H9 (cell line): ENCODE measurements at regions not wholly inside any gene's neighbourhood (a gene's known extent, or its start where the extent isn't known, plus 50 kb on each side); places are given as distances from the start of the nearest gene placed in this dataset.

ENCODE experiments used
- DNase-seq: peaks from one replicate; pipeline ENCODE4 v3.0.0-alpha.2; 2017
- H2AFZ ChIP-seq: one replicate; pipeline ENCODE4 v1.6.1; 2013; ENCODE audit warnings: mild to moderate bottlenecking, low read length, control low read depth, moderate library complexity
- H2AK5ac ChIP-seq: 2 replicates; pipeline ENCODE4 v1.6.1; 2013; ENCODE audit warnings: low read length, control low read depth, mixed read lengths; ENCODE audit not compliant: insufficient read length
- H2BK120ac ChIP-seq: one replicate; pipeline ENCODE4 v1.6.1; 2013; ENCODE audit warnings: low read depth, mild to moderate bottlenecking, low read length, control low read depth, inconsistent platforms; ENCODE audit not compliant: poor library complexity, severe bottlenecking
- H2BK12ac ChIP-seq: 2 replicates; pipeline ENCODE4 v1.6.1; 2013; ENCODE audit warnings: low read length, control low read depth, mixed read lengths, low read depth; ENCODE audit not compliant: insufficient read length
- H2BK15ac ChIP-seq: 2 replicates; pipeline ENCODE4 v1.6.1; 2013; ENCODE audit warnings: low read depth, low read length, control low read depth
- H2BK20ac ChIP-seq: one replicate; pipeline ENCODE4 v1.6.1; 2013; ENCODE audit warnings: low read depth, mild to moderate bottlenecking, low read length, control low read depth, inconsistent platforms; ENCODE audit not compliant: poor library complexity, severe bottlenecking
- H2BK5ac ChIP-seq: 2 replicates; pipeline ENCODE4 v1.6.1; 2013; ENCODE audit warnings: low read length, control low read depth, mixed read lengths; ENCODE audit not compliant: insufficient read length
- H3K14ac ChIP-seq: 2 replicates; pipeline ENCODE4 v1.6.1; 2013; ENCODE audit warnings: low read length, control low read depth; ENCODE audit not compliant: insufficient read depth
- H3K18ac ChIP-seq: 2 replicates; pipeline ENCODE4 v1.6.1; 2013; ENCODE audit warnings: low read depth, mild to moderate bottlenecking, mixed read lengths, low read length, control low read depth; ENCODE audit not compliant: insufficient read length
- H3K23ac ChIP-seq: 2 replicates; pipeline ENCODE4 v1.6.1; 2013; ENCODE audit warnings: low read length, control low read depth, mixed read lengths, low read depth; ENCODE audit not compliant: insufficient read length
- H3K23me2 ChIP-seq: 2 replicates; pipeline ENCODE4 v1.6.1; 2013; ENCODE audit warnings: low read depth, mild to moderate bottlenecking, mixed read lengths, low read length, control low read depth; ENCODE audit not compliant: insufficient read length, poor library complexity, severe bottlenecking
- H3K27ac ChIP-seq: 2 replicates; pipeline ENCODE4 v1.5.1; 2013; ENCODE audit warnings: low read length, control low read depth, mixed read lengths, low read depth; ENCODE audit not compliant: insufficient read length
- H3K27me3 ChIP-seq: 2 replicates; pipeline ENCODE4 v1.6.1; 2013; ENCODE audit warnings: low read length, control low read depth, inconsistent platforms; ENCODE audit not compliant: insufficient read depth
- H3K4ac ChIP-seq: 2 replicates; pipeline ENCODE4 v1.6.1; 2013; ENCODE audit warnings: low read depth, mild to moderate bottlenecking, control low read depth, inconsistent platforms, low read length, moderate library complexity
- H3K4me1 ChIP-seq: 2 replicates; pipeline ENCODE4 v1.6.1; 2013; ENCODE audit warnings: low read length, control low read depth, inconsistent platforms; ENCODE audit not compliant: insufficient read depth
- H3K4me2 ChIP-seq: 2 replicates; pipeline ENCODE4 v1.6.1; 2013; ENCODE audit warnings: low read length, control low read depth, mixed read lengths; ENCODE audit not compliant: insufficient read length, insufficient read depth
- H3K56ac ChIP-seq: 2 replicates; pipeline ENCODE4 v1.6.1; 2013; ENCODE audit warnings: low read depth, mild to moderate bottlenecking, mixed read lengths, low read length, control low read depth; ENCODE audit not compliant: insufficient read length
- H3K79me1 ChIP-seq: 2 replicates; pipeline ENCODE4 v1.6.1; 2013; ENCODE audit warnings: low read depth, mild to moderate bottlenecking, moderate library complexity, low read length, control low read depth, inconsistent platforms; ENCODE audit not compliant: insufficient read depth, poor library complexity, severe bottlenecking
- H3K79me2 ChIP-seq: 2 replicates; pipeline ENCODE4 v1.6.1; 2013; ENCODE audit warnings: low read length, control low read depth, inconsistent platforms; ENCODE audit not compliant: insufficient read depth
- H3K9ac ChIP-seq: 2 replicates; pipeline ENCODE4 v1.6.1; 2013; ENCODE audit warnings: low read length, control low read depth, mixed read lengths; ENCODE audit not compliant: insufficient read length; ENCODE audit errors: extremely low read depth
- H3K9me3 ChIP-seq: one replicate; pipeline ENCODE4 v1.6.1; 2013; ENCODE audit warnings: low read depth, low read length, inconsistent platforms; ENCODE audit not compliant: control insufficient read depth
- H3T11ph ChIP-seq: one replicate; pipeline ENCODE4 v1.6.1; 2013; ENCODE audit warnings: mild to moderate bottlenecking, low read length, control low read depth, inconsistent platforms
- H4K20me1 ChIP-seq: one replicate; pipeline ENCODE4 v1.6.1; 2013; ENCODE audit not compliant: control insufficient read depth, insufficient read length, insufficient read depth
- H4K5ac ChIP-seq: 2 replicates; pipeline ENCODE4 v1.6.1; 2013; ENCODE audit warnings: low read depth, mild to moderate bottlenecking, mixed read lengths, low read length, control low read depth; ENCODE audit not compliant: insufficient read length
- H4K8ac ChIP-seq: replicated peaks from 2 replicates; pipeline ENCODE4 v1.6.1; 2013; ENCODE audit warnings: low read length, control low read depth, mixed read lengths, low read depth; ENCODE audit not compliant: insufficient read length
- H4K91ac ChIP-seq: 2 replicates; pipeline ENCODE4 v1.6.1; 2013; ENCODE audit warnings: low read depth, mild to moderate bottlenecking, moderate library complexity, mixed read lengths, low read length, control low read depth; ENCODE audit not compliant: insufficient read length
- H3K27ac Mint-ChIP-seq, 3 experiments: 2 replicates in 2 of 3; 3 replicates in 1 of 3; pipeline ENCODE4 v1.8.0; 2020 to 2021; ENCODE audit warnings: mixed read lengths in 3 of 3, mild to moderate bottlenecking in 1 of 3, moderate library complexity in 1 of 3
- H3K27me3 Mint-ChIP-seq: 2 replicates; pipeline ENCODE4 v1.8.0; 2021; ENCODE audit warnings: low read depth, mild to moderate bottlenecking, moderate library complexity, mixed read lengths
- H3K36me3 Mint-ChIP-seq, 3 experiments: 2 replicates in 2 of 3; 3 replicates in 1 of 3; pipeline ENCODE4 v1.8.0; 2020 to 2021; ENCODE audit warnings: low read depth in 3 of 3, mixed read lengths in 3 of 3; ENCODE audit not compliant: insufficient read depth in 1 of 3
- H3K4me1 Mint-ChIP-seq, 2 experiments: 2 replicates each; pipeline ENCODE4 v1.8.0; 2020; ENCODE audit warnings: mixed read lengths in 2 of 2
- H3K4me3 Mint-ChIP-seq, 2 experiments: 2 replicates in 1 of 2; 3 replicates in 1 of 2; pipeline ENCODE4 v1.8.0; 2020 to 2021; ENCODE audit warnings: mild to moderate bottlenecking in 2 of 2, mixed read lengths in 2 of 2, moderate library complexity in 1 of 2
- H3K9me3 Mint-ChIP-seq, 2 experiments: 2 replicates in 1 of 2; 3 replicates in 1 of 2; pipeline ENCODE4 v1.8.0; 2020; ENCODE audit warnings: mild to moderate bottlenecking in 2 of 2, mixed read lengths in 2 of 2, moderate library complexity in 1 of 2
- TF ChIP-seq, protein P1 (sequence below): fragments of 200-600 bp; sonication (generic); conservative IDR thresholded peaks from 3 replicates; pipeline ENCODE4 v1.8.0; 2021; ENCODE audit warnings: antibody characterized with exemption, mild to moderate bottlenecking

DNA sequence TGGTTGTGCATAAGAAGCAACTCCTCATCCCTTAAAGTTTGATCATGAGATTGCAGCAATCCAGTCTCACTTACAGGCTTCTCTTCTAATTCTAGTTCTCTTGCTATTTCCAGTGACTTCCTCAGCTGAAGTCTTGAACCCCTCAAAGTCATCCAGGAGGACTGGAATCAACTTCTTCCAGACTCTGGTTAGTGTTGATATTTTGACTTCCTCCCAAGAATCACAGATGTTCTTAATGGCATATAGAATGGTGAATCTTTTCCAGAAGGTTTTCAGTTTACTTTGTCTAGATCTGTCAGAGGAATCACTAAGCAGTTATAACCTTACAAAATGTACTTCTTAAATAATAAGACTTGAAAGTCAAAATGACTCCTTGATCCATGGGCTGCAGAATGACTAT, 81.3 kb upstream of the UBL3 start:
- no peak overlapping the region for H2BK120ac ChIP-seq
- no peaks in the 10 kb centered on the region for H3K9me3 ChIP-seq
- no peaks in the 10 kb centered on the region for H4K20me1 ChIP-seq
- no peak overlapping the region for H4K5ac ChIP-seq
- no peak overlapping the region for H2AFZ ChIP-seq
- H2BK12ac ChIP-seq = no peak overlapping the region
- no peaks in the 10 kb centered on the region for H3K79me1 ChIP-seq
- peaks cover 17% of the 10 kb centered on the region for H3K27me3 Mint-ChIP-seq
- no peaks in the 10 kb centered on the region for H3K79me2 ChIP-seq
- no peak overlapping the region for H3K18ac ChIP-seq
- peaks cover 23 to 24% of the 10 kb centered on the region in 2 experiments for H3K4me1 Mint-ChIP-seq
- no peak overlapping the region for H2BK20ac ChIP-seq
- no peaks in the 10 kb centered on the region; the same call in 1 of the 2 replicates for H3K4me1 ChIP-seq
- TF ChIP-seq, protein P1, sequence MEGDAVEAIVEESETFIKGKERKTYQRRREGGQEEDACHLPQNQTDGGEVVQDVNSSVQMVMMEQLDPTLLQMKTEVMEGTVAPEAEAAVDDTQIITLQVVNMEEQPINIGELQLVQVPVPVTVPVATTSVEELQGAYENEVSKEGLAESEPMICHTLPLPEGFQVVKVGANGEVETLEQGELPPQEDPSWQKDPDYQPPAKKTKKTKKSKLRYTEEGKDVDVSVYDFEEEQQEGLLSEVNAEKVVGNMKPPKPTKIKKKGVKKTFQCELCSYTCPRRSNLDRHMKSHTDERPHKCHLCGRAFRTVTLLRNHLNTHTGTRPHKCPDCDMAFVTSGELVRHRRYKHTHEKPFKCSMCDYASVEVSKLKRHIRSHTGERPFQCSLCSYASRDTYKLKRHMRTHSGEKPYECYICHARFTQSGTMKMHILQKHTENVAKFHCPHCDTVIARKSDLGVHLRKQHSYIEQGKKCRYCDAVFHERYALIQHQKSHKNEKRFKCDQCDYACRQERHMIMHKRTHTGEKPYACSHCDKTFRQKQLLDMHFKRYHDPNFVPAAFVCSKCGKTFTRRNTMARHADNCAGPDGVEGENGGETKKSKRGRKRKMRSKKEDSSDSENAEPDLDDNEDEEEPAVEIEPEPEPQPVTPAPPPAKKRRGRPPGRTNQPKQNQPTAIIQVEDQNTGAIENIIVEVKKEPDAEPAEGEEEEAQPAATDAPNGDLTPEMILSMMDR = no peak
- H4K91ac ChIP-seq = no peak overlapping the region
- H4K8ac ChIP-seq = no peak overlapping the region
- DNase-seq = no peak
- H3K36me3 Mint-ChIP-seq = peaks cover 0 to 1% (median 0%) of the 10 kb centered on the region in 3 experiments; a peak in 2 of 7 replicates
- H3K27ac ChIP-seq = no peak overlapping the region
- no peak overlapping the region for H3K4me2 ChIP-seq
- H3K14ac ChIP-seq = no peak overlapping the region
- no peaks in the 10 kb centered on the region; a peak in 1 of 5 replicates for H3K9me3 Mint-ChIP-seq
- H3K27ac Mint-ChIP-seq = no peak overlapping the region
- H3K27me3 ChIP-seq = no peaks in the 10 kb centered on the region
- no peak overlapping the region for H2BK15ac ChIP-seq
- no peak overlapping the region for H3K23ac ChIP-seq
- H3T11ph ChIP-seq = no peak overlapping the region
- no peaks in the 10 kb centered on the region for H3K23me2 ChIP-seq
- H3K9ac ChIP-seq = no peak overlapping the region
- no peak overlapping the region for H2AK5ac ChIP-seq
- no peak overlapping the region for H3K4me3 Mint-ChIP-seq
- no peak overlapping the region for H2BK5ac ChIP-seq
- no peak overlapping the region for H3K4ac ChIP-seq
- H3K56ac ChIP-seq = no peak overlapping the region
